KMS-11 (cell line): ENCODE measurements at regions not wholly inside any gene's neighbourhood (a gene's known extent, or its start where the extent isn't known, plus 50 kb on each side); places are given as distances from the start of the nearest gene placed in this dataset.
"Not testable (repeated sequence)": the region's sequence is repeated elsewhere in the genome, so short reads cannot be mapped to it uniquely, and the experiment has no call there.

Source experiments
- H2AFZ ChIP-seq: fragments of 200-600 bp; sonication (generic); 2 replicates; pipeline ENCODE4 v1.6.1; 2016; ENCODE audit warnings: antibody characterized with exemption, mixed run types, low read depth
- H3K27ac ChIP-seq: fragments of 200-600 bp; sonication (generic); 2 replicates; pipeline ENCODE4 v1.6.1; 2016; ENCODE audit warnings: mild to moderate bottlenecking, mixed run types
- H3K27me3 ChIP-seq: fragments of 200-600 bp; sonication (generic); 2 replicates; pipeline ENCODE4 v1.6.1; 2017; ENCODE audit warnings: mild to moderate bottlenecking, low read depth, mixed run types, moderate library complexity; ENCODE audit not compliant: insufficient read depth
- H3K36me3 ChIP-seq: fragments of 200-600 bp; sonication (generic); 2 replicates; pipeline ENCODE4 v1.6.1; 2017; ENCODE audit warnings: mild to moderate bottlenecking, mixed run types; ENCODE audit not compliant: insufficient read depth
- H3K4me1 ChIP-seq: fragments of 200-600 bp; sonication (generic); 2 replicates; pipeline ENCODE4 v1.6.1; 2016; ENCODE audit warnings: mild to moderate bottlenecking, low read depth, mixed run types; ENCODE audit not compliant: poor library complexity, severe bottlenecking
- H3K4me2 ChIP-seq: fragments of 200-600 bp; sonication (generic); 2 replicates; pipeline ENCODE4 v1.7.0; 2016; ENCODE audit warnings: mild to moderate bottlenecking, mixed run types
- H3K4me3 ChIP-seq: fragments of 200-600 bp; sonication (generic); IDR thresholded peaks from 2 replicates; pipeline ENCODE4 v1.6.1; 2017; ENCODE audit warnings: low read depth, low read length, mixed read lengths; ENCODE audit not compliant: insufficient read depth
- H3K79me2 ChIP-seq: fragments of 200-600 bp; sonication (generic); 2 replicates; pipeline ENCODE4 v1.6.1; 2016; ENCODE audit warnings: low read depth, mixed run types; ENCODE audit not compliant: insufficient read depth
- H3K9ac ChIP-seq: fragments of 200-600 bp; sonication (generic); 2 replicates; pipeline ENCODE4 v1.6.1; 2016; ENCODE audit warnings: mild to moderate bottlenecking, mixed run types
- H4K20me1 ChIP-seq: fragments of 200-600 bp; sonication (generic); 2 replicates; pipeline ENCODE4 v1.6.1; 2016; ENCODE audit warnings: mild to moderate bottlenecking, mixed run types; ENCODE audit not compliant: insufficient read depth
- CTCF ChIP-seq: fragments of 200-600 bp; sonication (generic); conservative IDR thresholded peaks from 2 replicates; pipeline ENCODE4 v1.6.1; 2017; ENCODE audit warnings: low read depth, mild to moderate bottlenecking, antibody characterized with exemption, low read length, moderate library complexity, mixed read lengths

DNA sequence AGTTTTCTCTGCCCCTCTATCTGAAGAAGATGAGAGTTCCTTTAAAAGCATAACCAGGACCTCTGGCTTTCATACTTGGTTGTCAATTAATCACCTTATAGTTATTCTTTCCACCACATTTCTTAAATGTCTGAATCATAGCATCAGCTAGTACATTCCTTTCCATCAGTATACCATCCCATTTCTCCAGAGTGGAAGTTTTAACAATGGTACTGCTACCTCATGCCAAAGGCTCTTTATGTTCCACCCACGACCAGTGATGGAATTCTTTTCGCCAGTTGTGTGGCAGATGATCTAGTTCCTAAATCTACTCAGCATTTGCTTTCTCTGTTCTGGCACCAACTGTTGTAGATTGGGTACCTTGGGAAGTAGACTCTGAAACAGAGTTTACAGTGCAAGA, 379.8 kb downstream of the ZNF674 start:
- no peak overlapping the region for H3K9ac ChIP-seq

DNA sequence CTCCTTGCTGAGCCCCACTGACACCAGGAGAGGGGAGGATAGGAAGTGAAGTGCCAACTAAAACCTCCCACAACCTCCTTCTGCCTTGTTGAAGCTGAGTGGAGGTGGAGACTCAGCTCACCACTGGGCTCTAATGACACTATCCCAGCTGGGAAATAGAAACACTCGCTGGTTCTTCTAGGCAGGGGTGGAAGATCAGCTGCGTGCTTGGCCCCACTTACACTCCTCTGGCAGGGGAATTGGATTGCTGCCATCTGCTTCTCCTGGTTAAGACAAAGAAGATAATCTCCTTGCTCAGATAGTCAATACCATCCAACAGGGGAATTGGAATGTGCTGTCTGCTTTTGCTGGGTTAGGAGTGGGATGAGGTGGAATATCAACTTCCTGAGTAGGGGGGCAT, 392.5 kb downstream of the ZNF674 start:
- Histone ChIP-seq H2AFZ (no peak overlapping the region), H3K9ac (no peak overlapping the region), H3K4me2 (no peak overlapping the region), H3K27ac (no peak overlapping the region), H3K36me3 (no peaks in the 10 kb centered on the region), H3K79me2 (no peaks in the 10 kb centered on the region), H3K4me1 (no peaks in the 10 kb centered on the region), H3K27me3 (no peaks in the 10 kb centered on the region), H3K4me3 (no peak overlapping the region), H4K20me1 (no peaks in the 10 kb centered on the region)
- no peak for TF ChIP-seq CTCF

More for the DNA sequence above, 379.8 kb downstream of the ZNF674 start:
- H3K4me2 ChIP-seq, result no peak overlapping the region
- no peaks in the 10 kb centered on the region for H3K79me2 ChIP-seq
- no peak overlapping the region for H3K4me3 ChIP-seq
- no peaks in the 10 kb centered on the region for H3K36me3 ChIP-seq
- H4K20me1 ChIP-seq, result no peaks in the 10 kb centered on the region
- TF ChIP-seq CTCF, result no peak
- no peaks in the 10 kb centered on the region for H3K27me3 ChIP-seq
- no peak overlapping the region for H2AFZ ChIP-seq
- H3K27ac ChIP-seq, result no peak overlapping the region
- H3K4me1 ChIP-seq, result no peaks in the 10 kb centered on the region

DNA sequence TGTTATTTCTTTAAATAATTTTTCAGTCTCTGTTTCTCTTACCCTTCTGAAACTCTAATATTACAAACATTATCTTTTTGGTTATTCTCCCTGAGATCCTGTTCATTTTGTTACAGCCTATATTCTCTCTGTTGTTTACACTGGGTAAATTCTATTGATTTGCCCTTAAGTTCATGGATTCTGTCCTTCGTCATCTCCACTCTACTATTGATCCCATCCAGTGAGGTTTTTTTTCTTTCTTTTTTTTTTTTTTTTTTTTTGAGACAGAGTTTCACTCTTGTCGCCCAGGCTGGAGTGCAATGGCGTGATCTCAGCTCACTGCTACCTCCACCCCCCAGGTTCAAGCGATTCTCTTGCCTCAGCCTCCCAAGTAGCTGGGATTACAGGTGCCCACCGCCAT, 393.9 kb downstream of the ZNF674 start:
- not testable (repeated sequence) for H3K4me2 ChIP-seq, H3K27me3 ChIP-seq, H3K4me1 ChIP-seq, H3K27ac ChIP-seq, H2AFZ ChIP-seq, H3K36me3 ChIP-seq, H3K4me3 ChIP-seq, H3K79me2 ChIP-seq, H4K20me1 ChIP-seq, H3K9ac ChIP-seq

GRCh38 chrX:46144566-46144965, 400.7 kb downstream of the ZNF674 start:
- no peaks in the 10 kb centered on the region for H3K79me2 ChIP-seq
- H3K27me3 ChIP-seq, result no peaks in the 10 kb centered on the region
- H3K36me3 ChIP-seq, result no peaks in the 10 kb centered on the region
- no peak overlapping the region for H3K4me3 ChIP-seq
- TF ChIP-seq CTCF, result no peak
- H3K9ac ChIP-seq, result no peak overlapping the region
- H2AFZ ChIP-seq, result no peak overlapping the region
- H3K4me2 ChIP-seq, result no peak overlapping the region
- no peaks in the 10 kb centered on the region for H4K20me1 ChIP-seq
- H3K4me1 ChIP-seq, result no peaks in the 10 kb centered on the region
- H3K27ac ChIP-seq, result no peak overlapping the region

- H3K79me2 ChIP-seq, result no peaks in the 10 kb centered on the region
- no peaks in the 10 kb centered on the region for H4K20me1 ChIP-seq
- no peaks in the 10 kb centered on the region for H3K27me3 ChIP-seq
- H3K27ac ChIP-seq, result no peak overlapping the region
- H3K4me1 ChIP-seq, result no peaks in the 10 kb centered on the region
- H3K4me2 ChIP-seq, result no peak overlapping the region
- no peaks in the 10 kb centered on the region for H3K36me3 ChIP-seq
- no peak for TF ChIP-seq CTCF
- H3K9ac ChIP-seq, result no peak overlapping the region
- H2AFZ ChIP-seq, result no peak overlapping the region
- no peak overlapping the region for H3K4me3 ChIP-seq
Observed at GRCh38 chrX:46140272-46140671, 404.9 kb downstream of the ZNF674 start.
